HG02678 (cell line): ENCODE measurements at regions not wholly inside any gene's neighbourhood (a gene's known extent, or its start where the extent isn't known, plus 50 kb on each side); places are given as distances from the start of the nearest gene placed in this dataset.

Experiments
- ATAC-seq: cut with Tn5 transposase; IDR thresholded peaks from one replicate; pipeline ENCODE4 v1.9.1; 2021; ENCODE audit warnings: mild to moderate bottlenecking, moderate library complexity; ENCODE audit not compliant: unreplicated experiment

GRCh38 chr1:208628022-208628914 is 384.1 kb upstream of the PLXNA2 start:
- no peak for ATAC-seq

- no peak for ATAC-seq
These were observed 386.9 kb upstream of the PLXNA2 start for GRCh38 chr1:208631092-208631491.

GRCh38 chr1:208631506-208631905 is 387.3 kb upstream of the PLXNA2 start:
- ATAC-seq = no peak

- ATAC-seq = no peak
These were observed 390.4 kb upstream of the PLXNA2 start for GRCh38 chr1:208634346-208635140.

GRCh38 chr1:208637181-208637580 is 393.0 kb upstream of the PLXNA2 start:
- ATAC-seq = no peak

- no peak for ATAC-seq
These were observed 395.2 kb upstream of the PLXNA2 start for GRCh38 chr1:208639382-208639781.

- ATAC-seq = no peak
These were observed 396.1 kb upstream of the PLXNA2 start for GRCh38 chr1:208640295-208640694.

- ATAC-seq = no peak
These were observed 397.5 kb upstream of the PLXNA2 start for GRCh38 chr1:208641579-208642280.

GRCh38 chr1:208643005-208643597 is 398.9 kb upstream of the PLXNA2 start:
- ATAC-seq = no peak

GRCh38 chr1:208644401-208645160 is 400.4 kb upstream of the PLXNA2 start:
- no peak for ATAC-seq

- no peak for ATAC-seq
These were observed 402.2 kb upstream of the PLXNA2 start for GRCh38 chr1:208646431-208646830.

- no peak for ATAC-seq
These were observed 404.0 kb upstream of the PLXNA2 start for GRCh38 chr1:208648146-208648545.

GRCh38 chr1:208652296-208653160 is 408.3 kb upstream of the PLXNA2 start:
- ATAC-seq = peak; percentile 94

- no peak for ATAC-seq
These were observed 409.2 kb upstream of the PLXNA2 start for GRCh38 chr1:208653426-208653825.

GRCh38 chr1:208654241-208654640 is 410.1 kb upstream of the PLXNA2 start:
- ATAC-seq = no peak

- no peak for ATAC-seq
These were observed 421.8 kb upstream of the PLXNA2 start for GRCh38 chr1:208665936-208666335.

- ATAC-seq = no peak
These were observed 424.8 kb upstream of the PLXNA2 start for GRCh38 chr1:208668991-208669390.

- ATAC-seq = no peak
These were observed 426.6 kb upstream of the PLXNA2 start for GRCh38 chr1:208670778-208671177.
